GM12878 (cell line): ENCODE measurements at regions not wholly inside any gene's neighbourhood (a gene's known extent, or its start where the extent isn't known, plus 50 kb on each side); places are given as distances from the start of the nearest gene placed in this dataset.

ENCODE experiments used
- ATAC-seq: fragments of 200-7000 bp; cut with Tn5 transposase; 3 replicates; pipeline ENCODE4 v1.9.1; 2020; ENCODE audit warnings: mild to moderate bottlenecking, moderate library complexity
- BruUV-seq: library from RNA; stranded (reverse); fragments of 400-500 nt; replicated peaks from 2 replicates; lab custom pipeline; 2021; lab: Mats Ljungman, UMichigan
- CTCF ChIA-PET: fragments of 300-600 bp; sonication (Branson Sonifier 250); formaldehyde crosslinking; extraction: SDS; loops from one replicate; lab custom pipeline; 2021; ENCODE audit warnings: inconsistent platforms; lab: Yijun Ruan, JAX
- POLR2A ChIA-PET: fragments of 350-600 bp; formaldehyde crosslinking; extraction: SDS; loops from one replicate; lab custom pipeline; 2021; ENCODE audit warnings: inconsistent platforms; lab: Charles Lee
- RAD21 ChIA-PET: fragments of 300-600 bp; sonication (Branson Sonifier 250); formaldehyde crosslinking; loops from one replicate; lab custom pipeline; 2023; ENCODE audit warnings: antibody characterized with exemption; ENCODE audit not compliant: unreplicated experiment; lab: Charles Lee
- SMC1A ChIA-PET: fragments of 300-600 bp; sonication (Branson Sonifier 250); formaldehyde crosslinking; loops from one replicate; lab custom pipeline; 2023; ENCODE audit not compliant: unreplicated experiment, uncharacterized antibody; lab: Charles Lee
- DNase-seq: peaks from one replicate; pipeline ENCODE4 v3.0.0-alpha.2; 2011; ENCODE audit warnings: low read depth, low spot score
- FAIRE-seq: peaks from 3 replicates; lab custom pipeline; 2011; peaks lifted over from hg19 to GRCh38; lab: Jason Lieb, UNC
- H2AFZ ChIP-seq: 2 replicates; pipeline ENCODE4 v1.6.0; 2011; ENCODE audit warnings: low read depth, low read length, control low read depth; ENCODE audit not compliant: control insufficient read depth
- H3K27ac ChIP-seq: 2 replicates; pipeline ENCODE4 v1.5.1; 2011; ENCODE audit warnings: control low read depth; ENCODE audit not compliant: control insufficient read depth, insufficient read depth
- H3K27me3 ChIP-seq, 2 experiments: replicated peaks in 1 of 2; 2 replicates each; pipeline versions ENCODE4 v1.6.0 to v1.6.1; 2011; ENCODE audit warnings: low read length in 1 of 2; ENCODE audit not compliant: control insufficient read depth in 2 of 2, insufficient read depth in 2 of 2
- H3K36me3 ChIP-seq, 2 experiments: 2 replicates each; pipeline ENCODE4 v1.5.1; 2011; ENCODE audit warnings: low read length in 1 of 2; ENCODE audit not compliant: control insufficient read depth in 2 of 2, insufficient read depth in 2 of 2
- H3K4me1 ChIP-seq: 2 replicates; pipeline ENCODE4 v1.6.1; 2011; ENCODE audit warnings: mild to moderate bottlenecking, low read length, moderate library complexity, mixed read lengths; ENCODE audit not compliant: control insufficient read depth, insufficient read depth
- H3K4me2 ChIP-seq: 2 replicates; pipeline ENCODE4 v1.6.0; 2011; ENCODE audit warnings: control low read depth; ENCODE audit not compliant: control insufficient read depth, insufficient read depth
- H3K4me3 ChIP-seq: fragments of 200-600 bp; sonication (generic); 2 replicates; pipeline ENCODE4 v1.5.1; 2016
- H3K79me2 ChIP-seq: 2 replicates; pipeline ENCODE4 v1.6.0; 2011; ENCODE audit warnings: low read length; ENCODE audit not compliant: control insufficient read depth, insufficient read depth
- H3K9ac ChIP-seq: 2 replicates; pipeline ENCODE4 v1.8.0; 2011; ENCODE audit warnings: low read length, control low read depth, mixed read lengths; ENCODE audit not compliant: control insufficient read depth, insufficient read depth
- H3K9me3 ChIP-seq: replicated peaks from 3 replicates; pipeline ENCODE4 v1.5.1; 2011; ENCODE audit warnings: mild to moderate bottlenecking, low read length; ENCODE audit not compliant: control insufficient read depth, insufficient read depth
- H4K20me1 ChIP-seq: 2 replicates; pipeline ENCODE4 v1.6.0; 2011; ENCODE audit not compliant: control insufficient read depth, insufficient read depth
- ASH2L ChIP-seq: fragments of 300-600, 200-600 bp; sonication (generic); IDR thresholded peaks from 2 replicates; pipeline ENCODE4 v1.6.1; 2017; ENCODE audit warnings: low read depth, mild to moderate bottlenecking, borderline replicate concordance
- CHD1 ChIP-seq: IDR thresholded peaks from 2 replicates; pipeline ENCODE4 v1.6.1; 2012; ENCODE audit warnings: low read depth, low read length, improper control_type of control experiment
- EP300 ChIP-seq, 2 experiments: fragments of 150-350 bp in 1 of 2; IDR thresholded peaks; 2 replicates each; pipeline ENCODE4 v1.6.1; 2011 to 2012; ENCODE audit warnings: low read depth in 2 of 2, low read length in 2 of 2, borderline replicate concordance in 1 of 2, improper control_type of control experiment in 1 of 2, inconsistent platforms in 1 of 2; ENCODE audit not compliant: control insufficient read depth in 1 of 2
- ETV6 ChIP-seq, 2 experiments: fragments of 450-650 bp in 1 of 2; IDR thresholded peaks in 1 of 2; conservative IDR thresholded peaks in 1 of 2; 2 replicates each; pipeline ENCODE4 v1.6.1; 2014; ENCODE audit warnings: antibody characterized with exemption in 1 of 2, borderline replicate concordance in 1 of 2, low read depth in 1 of 2, mild to moderate bottlenecking in 1 of 2, moderate library complexity in 1 of 2
- HDGF ChIP-seq: fragments of 450-650 bp; IDR thresholded peaks from 2 replicates; pipeline ENCODE4 v1.6.1; 2016; ENCODE audit warnings: antibody characterized with exemption
- KDM1A ChIP-seq: fragments of 200-600 bp; sonication (generic); IDR thresholded peaks from 2 replicates; pipeline ENCODE4 v1.6.1; 2016; ENCODE audit warnings: borderline replicate concordance
- KLF5 ChIP-seq: fragments of 450-650 bp; IDR thresholded peaks from 2 replicates; pipeline ENCODE4 v1.6.1; 2014; ENCODE audit warnings: mild to moderate bottlenecking; ENCODE audit not compliant: partially characterized antibody
- MTA3 ChIP-seq: IDR thresholded peaks from 2 replicates; pipeline ENCODE4 v1.6.1; 2012; ENCODE audit warnings: low read length, inconsistent platforms, borderline replicate concordance
- MYC ChIP-seq: IDR thresholded peaks from 2 replicates; pipeline ENCODE4 v1.6.1; 2011; ENCODE audit warnings: mild to moderate bottlenecking, low read length, moderate library complexity, inconsistent platforms; ENCODE audit not compliant: insufficient read depth, insufficient replicate concordance, insufficient read length, severe bottlenecking
- NR2F1 ChIP-seq: fragments of 450-650 bp; conservative IDR thresholded peaks from 2 replicates; pipeline ENCODE4 v1.6.1; 2017; ENCODE audit warnings: mild to moderate bottlenecking
- POLR2AphosphoS2 ChIP-seq: IDR thresholded peaks from 2 replicates; pipeline ENCODE4 v1.6.1; 2011; ENCODE audit warnings: low read depth, mild to moderate bottlenecking, low read length, improper control_type of control experiment, moderate library complexity
- PRDM15 ChIP-seq: fragments of 450-650 bp; formaldehyde crosslinking; IDR thresholded peaks from 2 replicates; pipeline ENCODE4 v1.4.0; 2020; ENCODE audit warnings: mild to moderate bottlenecking, moderate library complexity
- SKIL ChIP-seq: fragments of 450-650 bp; IDR thresholded peaks from 2 replicates; pipeline ENCODE4 v1.6.1; 2017; ENCODE audit warnings: mild to moderate bottlenecking, low read depth, inconsistent platforms; ENCODE audit not compliant: poor library complexity, severe bottlenecking
- STAT1 ChIP-seq: fragments of 450-650 bp; conservative IDR thresholded peaks from 2 replicates; pipeline ENCODE4 v1.6.1; 2014; ENCODE audit warnings: antibody characterized with exemption, mild to moderate bottlenecking
- USF1 ChIP-seq: IDR thresholded peaks from 2 replicates; pipeline ENCODE4 v1.6.1; 2011; ENCODE audit warnings: borderline replicate concordance, low read depth, mild to moderate bottlenecking, moderate library complexity, mixed read lengths, low read length; ENCODE audit not compliant: insufficient read depth; ENCODE audit errors: extremely low read length
- WGBS: methylation state at CpG from one replicate; pipeline ENCODE4 v1.1.6; 2016; ENCODE audit warnings: low lambda C conversion rate; ENCODE audit not compliant: insufficient replicate concordance, insufficient coverage; ENCODE audit errors: missing lambda C conversion rate; 5-methylcytosine and 5-hydroxymethylcytosine counted together
- in situ Hi-C: fragments of 300-500 bp; cut with MboI; formaldehyde crosslinking; loops from 9 replicates; pipeline ENCODE4 v1.14.3; 2018; ENCODE audit warnings: mixed read lengths
- intact Hi-C: fragments of 100-400 bp; cut with micrococcal nuclease; formaldehyde crosslinking; loops from one replicate; pipeline ENCODE4 v1.14.2; 2022; ENCODE audit not compliant: unreplicated experiment

- no peaks in the 10 kb centered on the region for H3K9me3 ChIP-seq
- SMC1A ChIA-PET = no interaction called here
- no peak overlapping the region for H3K4me3 ChIP-seq
- no peaks in the 10 kb centered on the region for H4K20me1 ChIP-seq
- no peaks in the 10 kb centered on the region for H3K36me3 ChIP-seq
- POLR2A ChIA-PET = no interaction called here
- H3K9ac ChIP-seq = no peak overlapping the region
- 20% methylated on average over 2 of the region's 2 CpGs for WGBS
- FAIRE-seq = no peak
- H2AFZ ChIP-seq = no peak overlapping the region
- CTCF ChIA-PET = interaction anchor here (1.5 kb wide), 1 partner anchor 12 kb away, joined by 4 read pairs; no protein-coding TSS in a partner anchor
- H3K27me3 ChIP-seq = no peaks in the 10 kb centered on the region
- in situ Hi-C loops (no loop called here), intact Hi-C loops (no loop called here)
- H3K4me1 ChIP-seq = no peaks in the 10 kb centered on the region
- no peak overlapping the region for H3K4me2 ChIP-seq
- no peak for DNase-seq
- RAD21 ChIA-PET = no interaction called here
- ATAC-seq = no peak
- TF ChIP-seq POLR2AphosphoS2 (no peak), STAT1 (no peak), SKIL (no peak), CHD1 (no peak), KDM1A (no peak), PRDM15 (CRISPR knock-in tag) (no peak), ASH2L (no peak), ETV6 (conservative IDR thresholded peaks at IDR 0.05 in 1 of 2, IDR thresholded peaks at IDR 0.05 in 1 of 2; ENCODE audit: borderline replicate concordance in 1 of 2, low read depth in 1 of 2) (no peak), NR2F1 (no peak), HDGF (no peak), MTA3 (no peak), EP300 (IDR thresholded peaks at IDR 0.05; ENCODE audit: borderline replicate concordance in 1 of 2, control insufficient read depth in 1 of 2, low read depth in 2 of 2, low read length in 2 of 2) (no peak), MYC (no peak), USF1 (no peak), KLF5 (no peak)
- BruUV-seq = no TSS peak
- H3K79me2 ChIP-seq = no peaks in the 10 kb centered on the region
- no peak overlapping the region for H3K27ac ChIP-seq
These were observed 360.0 kb downstream of the EPHA4 start for GRCh38 chr2:221212105-221212504.
